Ovary (tissue), 3 donors: ENCODE measurements at regions not wholly inside any gene's neighbourhood (a gene's known extent, or its start where the extent isn't known, plus 50 kb on each side); places are given as distances from the start of the nearest gene placed in this dataset.

Experiments
- POLR2A ChIP-seq: fragments of 450-650 bp; IDR thresholded peaks from one replicate; pipeline ENCODE4 v1.6.1; 2017; ENCODE audit warnings: antibody characterized with exemption, mild to moderate bottlenecking, moderate library complexity
- TF ChIP-seq, protein P1 (sequence below), 3 donors: fragments of 450-650 bp in 2 of 3; fragments of 200-600 bp in 1 of 3; IDR thresholded peaks; one replicate each; pipeline versions ENCODE4 v1.5.1 to v1.8.0; 2016 to 2022; ENCODE audit warnings: antibody characterized with exemption in 3 of 3, mild to moderate bottlenecking in 1 of 3
- donor health status: DM: no; HTN: no; CAD: no.

DNA sequence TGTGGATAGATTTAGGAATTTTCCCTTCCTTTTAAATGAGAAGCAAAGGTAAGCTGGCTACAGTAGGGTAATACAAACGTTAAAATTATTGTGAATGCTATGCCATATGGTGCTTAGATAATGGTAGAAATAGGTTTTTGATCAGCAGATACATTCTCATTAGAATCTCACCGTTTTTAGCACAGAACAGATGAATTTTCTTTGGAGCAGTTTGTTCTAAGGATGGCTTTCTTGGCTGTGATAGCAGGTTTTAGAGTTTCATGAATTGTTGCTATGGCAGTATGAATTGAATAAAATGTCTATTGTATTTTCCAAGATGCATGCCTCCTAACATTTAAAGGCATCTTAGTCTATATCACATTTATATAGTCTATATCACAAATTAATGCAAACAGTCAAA is 1394.5 kb downstream of the EPHA7 start:
- TF ChIP-seq, protein P1, sequence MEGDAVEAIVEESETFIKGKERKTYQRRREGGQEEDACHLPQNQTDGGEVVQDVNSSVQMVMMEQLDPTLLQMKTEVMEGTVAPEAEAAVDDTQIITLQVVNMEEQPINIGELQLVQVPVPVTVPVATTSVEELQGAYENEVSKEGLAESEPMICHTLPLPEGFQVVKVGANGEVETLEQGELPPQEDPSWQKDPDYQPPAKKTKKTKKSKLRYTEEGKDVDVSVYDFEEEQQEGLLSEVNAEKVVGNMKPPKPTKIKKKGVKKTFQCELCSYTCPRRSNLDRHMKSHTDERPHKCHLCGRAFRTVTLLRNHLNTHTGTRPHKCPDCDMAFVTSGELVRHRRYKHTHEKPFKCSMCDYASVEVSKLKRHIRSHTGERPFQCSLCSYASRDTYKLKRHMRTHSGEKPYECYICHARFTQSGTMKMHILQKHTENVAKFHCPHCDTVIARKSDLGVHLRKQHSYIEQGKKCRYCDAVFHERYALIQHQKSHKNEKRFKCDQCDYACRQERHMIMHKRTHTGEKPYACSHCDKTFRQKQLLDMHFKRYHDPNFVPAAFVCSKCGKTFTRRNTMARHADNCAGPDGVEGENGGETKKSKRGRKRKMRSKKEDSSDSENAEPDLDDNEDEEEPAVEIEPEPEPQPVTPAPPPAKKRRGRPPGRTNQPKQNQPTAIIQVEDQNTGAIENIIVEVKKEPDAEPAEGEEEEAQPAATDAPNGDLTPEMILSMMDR (IDR thresholded peaks at IDR 0.05) = no peak
- no peak for TF ChIP-seq POLR2A
